ENCODE measurements at regions not wholly inside any gene's neighbourhood (a gene's known extent, or its start where the extent isn't known, plus 50 kb on each side); places are given as distances from the start of the nearest gene placed in this dataset.

DNA sequence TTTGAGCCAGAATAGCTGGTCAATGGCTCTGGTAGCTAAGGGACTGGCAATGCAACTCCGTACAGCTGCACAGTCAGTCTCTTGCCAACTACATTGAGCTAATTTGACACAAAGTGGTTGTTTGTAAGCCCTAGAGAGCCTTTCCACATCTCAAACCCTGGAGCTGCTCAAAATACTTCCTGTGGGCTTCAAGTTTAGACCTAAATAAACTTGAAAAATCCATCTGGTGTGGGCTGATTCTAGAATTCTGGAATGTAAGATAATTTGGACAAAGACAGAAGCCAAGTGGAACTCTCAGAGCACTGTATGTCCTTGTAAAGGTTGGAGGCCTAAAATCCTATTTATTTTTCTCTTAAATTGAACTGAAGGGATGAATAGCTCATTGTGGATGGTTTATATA is 380.8 kb downstream of the SPRY1 start (continued):
- TF ChIP-seq ZNF263 (CRISPR knock-in tag; IDR thresholded peaks at IDR 0.05; ENCODE audit: low read depth) (no peak), ELF4 (CRISPR knock-in tag; IDR thresholded peaks at IDR 0.05; ENCODE audit: low read depth) (no peak), ZNF317 (CRISPR knock-in tag; IDR thresholded peaks at IDR 0.05; ENCODE audit: borderline replicate concordance, low read depth) (no peak), ZNF396 (CRISPR knock-in tag; IDR thresholded peaks at IDR 0.05; ENCODE audit: borderline replicate concordance) (no peak)
- TF ChIP-seq, protein P1, sequence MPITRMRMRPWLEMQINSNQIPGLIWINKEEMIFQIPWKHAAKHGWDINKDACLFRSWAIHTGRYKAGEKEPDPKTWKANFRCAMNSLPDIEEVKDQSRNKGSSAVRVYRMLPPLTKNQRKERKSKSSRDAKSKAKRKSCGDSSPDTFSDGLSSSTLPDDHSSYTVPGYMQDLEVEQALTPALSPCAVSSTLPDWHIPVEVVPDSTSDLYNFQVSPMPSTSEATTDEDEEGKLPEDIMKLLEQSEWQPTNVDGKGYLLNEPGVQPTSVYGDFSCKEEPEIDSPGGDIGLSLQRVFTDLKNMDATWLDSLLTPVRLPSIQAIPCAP (CRISPR knock-in tag; IDR thresholded peaks at IDR 0.05): no peak

DNA sequence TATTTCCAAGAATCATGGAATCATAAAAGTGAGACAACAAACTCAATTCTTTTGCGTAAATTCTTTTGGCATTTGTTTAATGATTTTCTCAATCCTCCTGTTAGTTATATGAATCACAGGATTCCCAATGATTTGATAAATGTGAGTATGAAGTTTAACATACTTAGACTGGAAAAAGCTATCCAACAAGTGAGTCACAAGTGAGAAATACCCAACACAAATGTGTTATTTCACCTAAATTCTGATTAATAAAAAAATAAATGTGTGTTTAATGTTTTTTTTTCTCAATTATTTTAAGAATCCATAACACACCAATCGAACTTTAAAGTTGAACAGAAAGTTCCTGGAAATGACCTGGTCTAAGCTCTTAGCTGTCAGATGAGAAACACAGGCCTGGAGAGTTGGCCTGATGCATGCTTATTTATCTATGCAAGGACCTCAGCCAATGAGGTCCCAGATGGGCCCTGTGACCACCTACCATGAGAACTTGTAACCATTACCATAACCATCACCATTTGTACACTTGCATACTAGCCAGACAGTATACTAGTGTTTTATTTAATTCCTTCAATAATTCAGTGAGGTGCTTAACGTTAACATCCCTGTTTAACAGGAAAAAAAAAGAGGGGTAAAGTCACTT is 386.7 kb downstream of the SPRY1 start:
- Mint-ChIP-seq H3K27ac (0 out of 2 replicates have a peak overlapping the region, but pooled peaks have one; percentile 24), H3K4me1 (peaks cover 53% of the 10 kb centered on the region), H3K36me3 (peaks cover 7% of the 10 kb centered on the region; the same call in 1 of the 2 replicates), H3K4me3 (no peak overlapping the region), H3K9me3 (peaks cover 28% of the 10 kb centered on the region), H3K27me3 (ENCODE audit: low read depth) (no peaks in the 10 kb centered on the region)
- DNase-seq (ENCODE audit: low spot score) (no peak), ATAC-seq (no peak)
- POLR2A ChIA-PET: no interaction called here
- CTCF ChIA-PET: no interaction called here
- TF ChIP-seq, protein P2, sequence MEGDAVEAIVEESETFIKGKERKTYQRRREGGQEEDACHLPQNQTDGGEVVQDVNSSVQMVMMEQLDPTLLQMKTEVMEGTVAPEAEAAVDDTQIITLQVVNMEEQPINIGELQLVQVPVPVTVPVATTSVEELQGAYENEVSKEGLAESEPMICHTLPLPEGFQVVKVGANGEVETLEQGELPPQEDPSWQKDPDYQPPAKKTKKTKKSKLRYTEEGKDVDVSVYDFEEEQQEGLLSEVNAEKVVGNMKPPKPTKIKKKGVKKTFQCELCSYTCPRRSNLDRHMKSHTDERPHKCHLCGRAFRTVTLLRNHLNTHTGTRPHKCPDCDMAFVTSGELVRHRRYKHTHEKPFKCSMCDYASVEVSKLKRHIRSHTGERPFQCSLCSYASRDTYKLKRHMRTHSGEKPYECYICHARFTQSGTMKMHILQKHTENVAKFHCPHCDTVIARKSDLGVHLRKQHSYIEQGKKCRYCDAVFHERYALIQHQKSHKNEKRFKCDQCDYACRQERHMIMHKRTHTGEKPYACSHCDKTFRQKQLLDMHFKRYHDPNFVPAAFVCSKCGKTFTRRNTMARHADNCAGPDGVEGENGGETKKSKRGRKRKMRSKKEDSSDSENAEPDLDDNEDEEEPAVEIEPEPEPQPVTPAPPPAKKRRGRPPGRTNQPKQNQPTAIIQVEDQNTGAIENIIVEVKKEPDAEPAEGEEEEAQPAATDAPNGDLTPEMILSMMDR (IDR thresholded peaks at IDR 0.05): no peak
- TF ChIP-seq NR2C2 (CRISPR knock-in tag; IDR thresholded peaks at IDR 0.05): no peak
- TF ChIP-seq KAT7 (CRISPR knock-in tag; IDR thresholded peaks at IDR 0.05; ENCODE audit: borderline replicate concordance): no peak
- TF ChIP-seq, protein P3, sequence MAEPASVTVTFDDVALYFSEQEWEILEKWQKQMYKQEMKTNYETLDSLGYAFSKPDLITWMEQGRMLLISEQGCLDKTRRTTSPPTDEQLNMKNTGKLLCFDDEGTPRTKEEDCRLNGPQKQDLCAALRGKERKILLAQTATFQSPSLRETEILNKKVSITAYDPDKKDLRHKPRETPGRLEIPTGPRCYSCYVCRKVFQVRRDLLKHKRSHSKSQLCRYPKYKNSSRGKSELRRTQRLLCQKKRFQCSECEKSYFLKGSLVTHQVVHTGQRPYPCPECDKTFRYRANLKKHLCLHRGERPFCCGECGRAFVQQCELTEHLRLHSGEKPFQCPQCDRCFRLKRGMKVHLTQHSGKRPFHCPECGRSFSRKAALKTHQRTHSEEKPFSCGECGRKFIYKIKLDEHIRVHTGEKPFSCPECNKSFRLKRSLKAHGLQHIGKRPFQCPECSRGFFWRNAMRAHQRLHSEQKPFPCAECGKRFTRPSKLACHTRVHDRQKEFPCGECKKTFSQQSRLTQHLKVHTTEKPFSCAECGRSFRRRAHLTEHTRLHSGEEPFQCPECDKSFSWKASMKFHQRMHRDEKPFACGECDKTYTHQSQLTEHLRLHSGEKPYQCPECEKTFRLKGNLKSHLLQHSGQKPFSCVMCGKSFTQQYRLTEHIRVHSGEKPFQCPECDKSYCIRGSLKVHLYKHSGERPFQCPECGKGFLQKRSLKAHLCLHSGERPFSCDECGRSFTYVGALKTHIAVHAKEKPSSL (CRISPR knock-in tag; conservative IDR thresholded peaks at IDR 0.05): no peak
- TF ChIP-seq, protein P4, sequence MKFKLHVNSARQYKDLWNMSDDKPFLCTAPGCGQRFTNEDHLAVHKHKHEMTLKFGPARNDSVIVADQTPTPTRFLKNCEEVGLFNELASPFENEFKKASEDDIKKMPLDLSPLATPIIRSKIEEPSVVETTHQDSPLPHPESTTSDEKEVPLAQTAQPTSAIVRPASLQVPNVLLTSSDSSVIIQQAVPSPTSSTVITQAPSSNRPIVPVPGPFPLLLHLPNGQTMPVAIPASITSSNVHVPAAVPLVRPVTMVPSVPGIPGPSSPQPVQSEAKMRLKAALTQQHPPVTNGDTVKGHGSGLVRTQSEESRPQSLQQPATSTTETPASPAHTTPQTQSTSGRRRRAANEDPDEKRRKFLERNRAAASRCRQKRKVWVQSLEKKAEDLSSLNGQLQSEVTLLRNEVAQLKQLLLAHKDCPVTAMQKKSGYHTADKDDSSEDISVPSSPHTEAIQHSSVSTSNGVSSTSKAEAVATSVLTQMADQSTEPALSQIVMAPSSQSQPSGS (CRISPR knock-in tag; IDR thresholded peaks at IDR 0.05; ENCODE audit: borderline replicate concordance, low read depth): no peak
- TF ChIP-seq FOXK1 (CRISPR knock-in tag; IDR thresholded peaks at IDR 0.05): no peak
- TF ChIP-seq ZNF281 (CRISPR knock-in tag; IDR thresholded peaks at IDR 0.05): no peak
- no peak for TF ChIP-seq ERG (CRISPR knock-in tag; IDR thresholded peaks at IDR 0.05)
- no peak for TF ChIP-seq AR (CRISPR knock-in tag; IDR thresholded peaks at IDR 0.05)
- no peak for TF ChIP-seq ZNF232 (CRISPR knock-in tag; IDR thresholded peaks at IDR 0.05)
- no peak for TF ChIP-seq ZNF121 (CRISPR knock-in tag; IDR thresholded peaks at IDR 0.05)
- no peak for TF ChIP-seq ATF1 (CRISPR knock-in tag; IDR thresholded peaks at IDR 0.05)
- TF ChIP-seq ZNF396 (CRISPR knock-in tag; IDR thresholded peaks at IDR 0.05; ENCODE audit: borderline replicate concordance): no peak
- TF ChIP-seq TEAD1 (CRISPR knock-in tag; IDR thresholded peaks at IDR 0.05): no peak
- no peak for TF ChIP-seq NR3C1 (CRISPR knock-in tag; conservative IDR thresholded peaks at IDR 0.05; ENCODE audit: low read depth)
- TF ChIP-seq, protein P5, sequence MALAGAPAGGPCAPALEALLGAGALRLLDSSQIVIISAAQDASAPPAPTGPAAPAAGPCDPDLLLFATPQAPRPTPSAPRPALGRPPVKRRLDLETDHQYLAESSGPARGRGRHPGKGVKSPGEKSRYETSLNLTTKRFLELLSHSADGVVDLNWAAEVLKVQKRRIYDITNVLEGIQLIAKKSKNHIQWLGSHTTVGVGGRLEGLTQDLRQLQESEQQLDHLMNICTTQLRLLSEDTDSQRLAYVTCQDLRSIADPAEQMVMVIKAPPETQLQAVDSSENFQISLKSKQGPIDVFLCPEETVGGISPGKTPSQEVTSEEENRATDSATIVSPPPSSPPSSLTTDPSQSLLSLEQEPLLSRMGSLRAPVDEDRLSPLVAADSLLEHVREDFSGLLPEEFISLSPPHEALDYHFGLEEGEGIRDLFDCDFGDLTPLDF (CRISPR knock-in tag; IDR thresholded peaks at IDR 0.05): no peak
- no peak for TF ChIP-seq RORB (CRISPR knock-in tag; IDR thresholded peaks at IDR 0.05)
- TF ChIP-seq GTF2I (CRISPR knock-in tag; conservative IDR thresholded peaks at IDR 0.05): no peak

Data from WTC11 (cell line).